ENCODE measurements at regions not wholly inside any gene's neighbourhood (a gene's known extent, or its start where the extent isn't known, plus 50 kb on each side); places are given as distances from the start of the nearest gene placed in this dataset.
"Not testable (repeated sequence)": the region's sequence is repeated elsewhere in the genome, so short reads cannot be mapped to it uniquely, and the experiment has no call there.

DNA sequence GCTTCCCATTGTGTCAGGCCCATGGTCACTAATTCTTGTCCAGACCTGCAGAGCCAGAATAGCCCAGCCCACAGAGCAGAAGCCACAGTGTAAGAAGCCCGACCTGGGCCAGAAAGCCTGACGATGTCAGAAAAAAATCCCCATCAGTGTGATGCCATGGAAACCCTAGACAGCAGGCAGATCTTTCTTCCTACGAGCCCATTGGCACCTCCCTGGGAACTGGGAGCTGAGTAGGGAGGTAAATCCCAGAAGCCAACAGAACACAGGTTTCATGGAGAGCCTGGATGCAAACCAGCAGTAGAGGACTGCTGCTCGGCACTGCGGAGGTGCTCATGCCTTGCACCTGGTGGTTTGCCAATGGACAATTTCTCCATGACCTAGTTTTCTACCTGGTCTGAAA, 82.2 kb upstream of the SLC22A16 start:
- DNase-seq (ENCODE audit: low spot score): no peak

DNA sequence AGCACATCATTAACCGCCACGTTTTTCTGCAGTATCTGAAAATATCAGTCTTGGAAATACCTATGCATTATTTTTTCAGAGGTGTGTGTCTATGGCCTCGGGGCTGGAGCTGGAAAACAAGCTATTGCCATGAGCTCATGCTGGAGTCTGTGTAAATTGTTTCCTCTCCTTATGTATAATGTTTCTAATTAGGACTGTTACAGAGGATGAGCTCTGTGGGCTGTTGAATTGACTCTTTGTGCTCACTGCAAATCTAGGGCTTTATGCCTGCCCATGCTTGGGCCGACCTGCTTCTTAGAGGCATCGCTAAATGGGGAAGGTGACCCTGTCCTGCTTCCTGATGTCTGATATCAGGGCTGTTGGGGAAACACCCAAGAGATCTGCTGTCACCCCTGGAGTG, 80.8 kb upstream of the SLC22A16 start:
- DNase-seq (ENCODE audit: low spot score): no peak

DNA sequence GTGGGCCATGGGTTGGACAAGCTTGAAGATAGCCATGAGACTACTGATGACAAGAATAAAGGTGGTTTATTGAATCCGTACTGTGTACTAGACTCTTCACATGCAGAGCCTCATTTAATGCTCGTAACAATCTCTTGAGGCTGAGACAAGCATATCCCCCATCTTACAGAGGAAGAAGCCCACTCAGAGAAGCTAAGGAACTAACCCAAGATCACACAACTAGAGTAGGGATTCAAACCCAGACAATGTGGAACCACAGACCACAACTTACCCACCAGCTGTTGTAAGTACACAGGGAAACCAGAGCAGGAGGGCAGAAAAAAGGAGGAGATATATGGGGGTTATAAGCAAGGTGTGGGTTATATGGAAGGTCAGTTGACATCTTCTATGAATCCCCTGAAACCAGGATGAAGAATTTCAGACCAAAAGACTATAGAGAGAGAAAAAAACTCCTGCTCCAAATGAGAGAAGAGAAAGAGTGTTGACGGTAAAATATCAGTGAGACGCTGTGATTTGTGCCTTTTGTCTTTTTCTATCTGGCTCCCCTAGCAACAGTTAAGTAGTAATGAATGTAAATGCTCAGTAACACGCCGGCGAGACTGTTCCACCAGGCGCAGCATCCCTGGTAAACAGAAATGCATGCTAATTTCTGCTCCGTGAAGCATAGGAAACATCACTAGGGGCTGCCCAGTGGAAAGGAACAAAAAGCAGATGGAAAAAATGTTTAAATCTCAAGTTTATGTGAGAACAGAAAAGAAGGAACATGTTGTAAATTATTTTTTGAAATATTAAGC, 80.1 kb upstream of the SLC22A16 start:
- no peak for DNase-seq (ENCODE audit: low spot score)

DNA sequence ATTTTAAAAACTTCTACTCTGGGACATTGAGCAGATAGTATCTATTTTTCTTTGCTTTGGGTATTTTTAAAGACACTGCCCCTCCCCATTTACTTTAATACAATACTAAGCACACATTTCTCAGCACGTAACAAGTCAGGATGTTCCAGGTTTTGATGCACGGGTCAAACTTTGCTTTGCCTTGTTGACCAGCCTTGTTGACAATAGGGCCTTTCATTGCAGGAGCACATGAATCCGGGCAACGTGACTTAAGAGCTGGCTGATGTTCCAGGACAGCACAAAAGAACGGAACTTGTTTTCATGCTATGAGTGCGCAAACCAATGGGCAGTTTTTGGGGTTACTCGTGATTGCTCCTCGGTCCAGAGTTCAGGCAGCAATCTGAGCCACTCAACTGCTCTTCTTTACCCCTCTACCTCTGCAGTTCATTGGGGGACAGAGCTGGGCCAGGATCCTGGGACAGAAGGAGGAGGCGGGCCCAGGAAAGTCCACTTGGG, 78.6 kb upstream of the SLC22A16 start:
- DNase-seq (ENCODE audit: low spot score): no peak

DNA sequence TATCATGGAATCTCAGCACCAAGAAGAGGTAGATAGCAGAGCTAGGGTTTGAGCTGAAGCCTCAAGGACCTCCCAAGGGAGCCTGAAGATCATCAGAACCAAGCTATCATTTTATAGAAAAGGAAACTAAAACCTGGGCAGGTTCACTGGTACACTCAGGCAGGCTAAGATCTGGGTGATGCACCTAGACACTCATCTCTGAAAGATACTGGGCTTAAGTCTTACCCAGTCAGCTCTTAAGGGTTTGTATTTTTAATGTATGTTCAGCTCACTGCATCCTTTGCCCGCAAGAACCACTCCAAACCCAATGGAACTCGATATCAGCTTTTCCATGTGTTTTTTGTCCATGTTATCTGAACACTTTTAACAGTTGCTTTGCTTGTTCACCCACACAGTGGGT, 78.0 kb upstream of the SLC22A16 start:
- no peak for DNase-seq (ENCODE audit: low spot score)

DNA sequence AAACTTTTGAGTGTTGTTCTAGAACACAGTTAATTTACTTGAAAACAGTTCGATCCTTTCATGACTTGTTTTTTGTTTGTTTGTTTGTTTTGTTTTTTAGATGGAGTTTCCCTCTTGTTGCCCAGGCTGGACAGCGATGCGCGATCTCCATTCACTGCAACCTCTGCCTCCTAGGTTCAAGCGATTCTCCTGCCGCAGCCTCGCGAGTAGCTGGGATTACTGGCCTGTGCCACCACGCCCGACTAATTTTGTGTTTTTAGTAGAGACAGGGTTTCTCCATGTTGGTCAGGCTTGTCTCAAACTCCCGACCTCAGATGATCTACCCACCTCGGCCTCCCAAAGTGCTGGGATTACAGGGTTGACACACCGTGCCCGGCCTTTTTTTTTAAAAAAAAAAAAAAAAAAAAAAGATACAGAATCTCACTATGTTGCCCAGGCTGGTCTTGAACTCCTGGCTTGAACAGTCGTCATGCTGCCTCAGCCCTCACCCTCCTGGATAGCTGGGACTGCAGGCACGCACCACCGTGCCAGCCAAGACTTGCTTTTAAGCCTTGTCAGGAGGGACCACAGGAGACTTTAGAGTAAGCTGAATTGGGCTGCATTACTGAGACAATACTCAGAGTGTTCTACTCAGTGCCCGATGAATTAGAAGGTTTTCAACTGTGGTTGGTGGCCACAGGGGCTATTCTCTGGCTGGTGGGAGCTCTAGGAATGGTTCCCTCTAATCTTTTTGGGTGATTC, 76.7 kb upstream of the SLC22A16 start:
- no peak for DNase-seq (ENCODE audit: low spot score)

DNA sequence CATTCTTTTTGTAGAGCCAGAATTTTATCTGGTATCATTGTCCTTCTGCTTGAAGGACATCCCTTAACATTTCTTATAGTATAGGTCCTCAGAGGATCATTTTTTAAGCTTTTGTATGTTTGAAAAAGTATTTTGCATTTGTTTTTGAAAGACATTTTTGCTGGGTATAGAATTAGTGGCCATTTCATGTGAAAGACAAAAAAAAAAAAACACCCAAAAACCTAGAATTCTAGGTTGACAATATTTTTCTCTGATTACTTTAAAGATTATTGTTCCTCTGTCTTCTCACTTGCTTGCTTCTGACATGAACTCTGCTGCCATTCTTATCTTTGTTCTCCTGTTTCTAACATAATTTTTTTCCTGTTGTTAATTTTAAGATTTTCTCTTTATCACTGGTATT, 75.7 kb upstream of the SLC22A16 start:
- DNase-seq (ENCODE audit: low spot score): no peak

DNA sequence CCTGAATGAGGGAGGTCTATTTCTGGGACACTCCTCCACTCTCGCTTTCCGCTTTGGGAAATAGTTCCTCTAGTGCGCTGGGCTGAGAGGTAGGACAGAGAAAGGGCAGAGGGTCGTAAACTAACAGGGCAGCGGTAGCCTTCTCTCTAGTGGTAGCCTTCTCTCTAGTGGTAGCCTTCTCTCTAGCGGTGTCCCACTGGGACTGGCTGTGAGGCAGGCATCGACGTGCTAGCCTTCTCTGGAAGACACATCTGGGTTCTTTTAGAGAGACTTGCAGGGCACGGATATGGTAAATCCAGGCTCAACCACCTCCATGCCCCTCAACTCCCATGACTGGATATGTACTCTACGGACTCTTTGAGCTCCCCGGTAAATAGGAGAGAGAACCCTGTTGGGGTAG, 74.7 kb upstream of the SLC22A16 start:
- no peak for DNase-seq (ENCODE audit: low spot score)

DNA sequence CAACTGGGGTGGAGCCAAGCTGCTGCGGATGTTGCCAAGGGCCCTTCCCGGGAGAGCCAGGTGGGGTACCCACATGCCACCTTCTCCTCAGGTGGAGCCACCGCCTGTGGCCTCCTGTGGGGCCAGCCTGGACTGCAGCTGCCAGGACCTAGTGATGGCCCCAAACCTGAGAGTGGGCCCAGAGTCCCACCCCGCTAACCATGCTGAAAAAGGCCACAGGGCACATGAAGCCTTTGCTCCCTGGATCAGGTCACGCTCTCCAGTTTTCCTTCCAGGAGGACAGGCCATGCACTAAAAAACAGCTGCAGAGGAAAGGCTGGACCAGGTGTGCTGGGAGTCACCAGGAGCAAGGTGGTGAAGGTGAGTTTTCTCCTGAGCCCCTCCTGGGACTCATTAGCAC, 73.9 kb upstream of the SLC22A16 start:
- DNase-seq (ENCODE audit: low spot score): no peak

DNA sequence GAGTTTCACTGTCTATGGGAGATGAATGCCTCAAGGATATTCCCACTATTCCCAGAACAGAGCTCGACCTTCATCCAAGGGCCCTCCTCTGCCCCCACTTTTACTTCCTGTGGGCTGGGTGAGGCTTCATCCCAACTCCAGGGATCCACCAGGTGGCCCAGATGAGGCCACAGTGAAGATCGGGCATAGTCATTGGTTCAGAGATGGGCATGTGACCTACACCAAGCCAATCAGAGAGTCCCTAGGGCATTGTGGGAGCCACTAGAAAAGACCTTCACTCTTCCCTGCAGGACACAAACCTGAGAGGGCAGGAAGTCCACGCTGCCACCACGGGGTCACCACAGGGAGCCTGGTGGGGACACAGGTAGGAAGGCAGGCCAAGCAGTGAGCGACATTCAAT, 72.9 kb upstream of the SLC22A16 start:
- DNase-seq (ENCODE audit: low spot score): no peak

DNA sequence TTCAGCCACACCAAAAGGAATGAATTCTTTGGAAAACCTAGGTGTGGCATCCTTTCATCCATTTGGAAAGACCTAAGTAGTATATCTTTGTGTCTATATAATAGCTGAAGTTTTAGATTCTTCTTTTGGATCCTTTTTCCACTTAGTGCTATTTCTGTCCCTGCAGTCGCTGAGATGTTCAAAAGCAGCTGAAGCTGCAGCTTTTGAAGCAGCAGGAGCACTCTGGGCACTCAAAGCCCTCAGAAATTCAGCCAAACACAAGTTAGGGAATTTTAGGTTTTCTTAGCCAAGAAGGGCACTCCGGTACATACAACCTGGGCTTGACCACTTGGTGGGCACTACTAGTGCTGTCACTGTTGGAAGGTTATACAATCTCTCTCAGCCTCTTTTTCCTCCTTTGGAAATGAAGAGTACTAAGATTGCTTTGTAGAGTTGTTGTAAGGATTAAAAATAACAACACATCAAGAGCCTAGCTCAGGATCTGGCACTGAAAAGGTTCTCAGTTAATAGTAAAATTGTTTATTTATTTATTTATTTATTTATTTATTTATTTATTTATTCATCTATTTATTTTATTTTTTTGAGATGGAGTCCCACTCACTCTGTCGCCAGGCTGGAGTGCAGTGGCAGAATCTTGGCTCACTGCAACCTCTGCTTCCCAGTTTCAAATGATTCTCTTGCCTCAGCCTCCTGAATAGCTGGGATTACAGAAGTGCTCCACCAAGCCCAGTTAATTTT, 71.9 kb upstream of the SLC22A16 start:
- DNase-seq (ENCODE audit: low spot score): no peak

DNA sequence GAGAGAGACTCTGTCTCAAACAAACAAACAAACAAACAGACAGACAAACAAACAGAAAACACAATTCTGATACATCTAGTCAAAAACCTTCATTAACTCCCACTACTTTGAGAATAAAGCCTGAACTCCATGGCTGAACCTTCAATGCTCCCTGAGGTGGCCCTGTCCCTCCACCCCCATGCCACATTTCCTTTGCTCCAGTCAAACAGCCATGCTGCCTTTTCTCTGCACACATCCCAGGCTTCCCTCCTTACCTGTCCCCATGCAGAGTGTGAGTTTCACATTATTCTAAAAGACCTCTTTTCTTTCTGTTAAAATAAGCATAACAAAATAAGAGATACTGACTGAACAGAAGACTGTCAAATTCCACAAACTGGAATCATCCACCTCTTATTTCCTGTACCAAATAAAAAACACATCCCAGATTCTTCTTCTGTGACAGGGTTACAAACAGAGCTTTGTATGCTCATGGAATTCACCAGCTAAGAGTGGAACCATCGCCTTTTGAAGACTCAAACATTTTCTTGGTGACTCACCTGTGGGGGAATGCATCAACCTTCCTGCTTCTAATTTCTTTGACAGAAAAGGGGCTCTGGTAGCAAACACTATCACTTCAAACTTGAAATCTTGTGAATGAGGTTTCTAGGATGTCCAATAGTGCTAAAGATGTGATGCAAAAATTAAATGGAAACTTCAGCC, 71.0 kb upstream of the SLC22A16 start:
- DNase-seq (ENCODE audit: low spot score): no peak

DNA sequence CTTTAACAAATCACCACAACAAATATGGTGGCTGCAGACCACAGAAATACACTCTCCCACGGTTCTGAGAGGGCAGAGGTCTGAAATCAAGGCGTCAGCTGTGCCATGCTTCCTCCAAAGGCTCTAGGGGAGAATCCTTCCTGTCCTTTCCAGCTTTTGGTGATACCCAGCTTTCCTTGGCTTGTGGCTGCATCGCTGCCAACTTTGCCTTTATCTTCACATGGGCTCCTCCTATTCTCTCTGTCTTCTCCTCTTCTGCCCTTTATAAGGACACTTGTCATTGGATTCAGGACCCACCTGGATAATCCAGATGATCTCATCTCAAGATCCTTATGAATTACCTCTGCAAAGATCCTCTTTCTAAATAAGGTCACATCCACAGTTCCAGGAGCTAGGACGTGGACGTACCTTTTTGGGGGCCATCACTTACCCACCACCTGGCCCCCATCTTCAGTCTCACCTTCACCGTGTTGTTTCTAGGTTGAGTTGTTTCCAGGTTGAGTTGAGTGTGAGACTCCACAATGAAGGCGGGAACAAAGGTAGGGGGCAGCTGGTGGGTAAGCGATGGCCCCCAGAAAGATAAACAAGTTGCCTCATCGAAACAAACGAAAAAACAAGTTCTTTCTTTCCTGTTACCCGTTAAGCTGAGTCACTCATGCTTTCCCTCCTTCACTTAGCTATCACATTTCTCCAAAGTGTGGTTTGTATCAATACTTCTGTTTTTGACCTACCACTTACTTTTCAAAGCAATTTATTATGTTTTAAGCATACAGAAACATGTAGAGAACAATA, 68.9 kb upstream of the SLC22A16 start:
- no peak for DNase-seq (ENCODE audit: low spot score)

DNA sequence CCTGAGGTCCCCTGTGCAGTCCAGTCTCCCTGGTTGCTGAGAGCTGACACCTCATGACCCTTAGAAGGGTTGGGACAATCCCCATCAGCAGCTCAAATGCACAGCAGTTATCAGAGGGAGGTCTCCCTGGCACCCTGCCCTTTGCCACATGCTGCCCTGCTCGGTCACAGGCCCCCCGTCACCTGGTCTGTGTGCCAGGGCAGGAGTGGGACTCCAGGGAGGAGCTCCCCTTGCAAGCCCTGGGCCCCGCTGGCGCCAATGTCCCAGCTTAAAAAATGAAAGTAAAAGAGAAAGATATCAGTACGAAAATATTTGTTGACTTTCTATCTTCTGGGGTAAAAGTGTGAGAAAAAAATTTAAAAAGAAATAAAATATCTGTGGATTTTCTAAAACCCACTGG, 68.1 kb upstream of the SLC22A16 start:
- no peak for DNase-seq (ENCODE audit: low spot score)

DNA sequence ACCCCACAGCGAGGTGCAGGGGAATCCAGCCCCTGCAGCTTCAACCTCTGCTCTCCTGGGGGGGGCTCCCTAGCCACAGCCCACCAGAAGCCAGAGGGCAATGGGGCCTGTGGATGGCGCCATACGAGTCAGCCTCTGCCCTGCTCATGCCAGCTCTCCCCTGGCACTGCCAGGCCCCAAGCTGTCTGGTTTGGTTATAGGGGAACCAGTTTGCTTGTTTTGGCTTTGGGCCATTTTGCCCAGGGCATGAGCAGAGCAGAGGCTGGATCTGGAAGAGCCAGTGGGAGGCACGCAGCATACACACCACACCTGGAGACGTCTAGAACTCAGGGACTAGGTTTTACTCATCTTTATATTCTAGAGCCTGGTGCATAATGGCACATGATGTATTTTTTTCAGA, 66.7 kb upstream of the SLC22A16 start:
- no peak for DNase-seq (ENCODE audit: low spot score)

DNA sequence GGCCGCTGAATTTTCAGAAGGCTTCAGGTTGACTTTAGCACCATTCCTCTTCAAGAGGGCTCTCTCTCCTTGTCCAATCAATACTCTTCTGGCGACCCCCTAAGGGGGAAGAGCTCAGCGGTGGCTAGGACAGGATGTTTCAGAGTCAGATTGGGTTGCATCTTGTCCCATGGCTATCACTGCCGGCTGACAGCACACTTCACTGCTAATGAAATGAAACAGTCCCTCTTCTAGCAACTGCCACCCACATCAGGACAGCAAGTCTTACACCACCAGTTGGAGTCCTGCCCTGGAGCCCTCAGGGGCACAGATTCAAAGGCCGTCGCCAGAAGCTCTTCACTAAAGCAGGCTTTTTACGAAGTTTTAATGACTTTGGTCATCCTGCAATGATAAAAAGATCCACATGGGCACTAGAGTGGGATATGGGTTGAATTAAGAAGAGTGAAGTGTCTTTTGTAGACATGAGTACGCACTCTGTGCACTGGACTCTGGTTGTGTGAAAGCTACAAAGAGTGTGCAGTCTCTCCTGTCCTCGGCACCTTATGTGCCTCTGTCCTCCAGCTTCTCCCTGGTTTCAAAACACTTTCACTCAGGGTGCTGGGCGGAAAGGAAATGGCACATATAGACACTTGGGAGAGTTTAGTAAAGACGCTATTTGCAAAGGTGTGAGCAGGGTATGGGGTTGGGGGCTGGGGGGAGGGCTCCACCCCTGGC, 66.1 kb upstream of the SLC22A16 start:
- no peak for DNase-seq (ENCODE audit: low spot score)

DNA sequence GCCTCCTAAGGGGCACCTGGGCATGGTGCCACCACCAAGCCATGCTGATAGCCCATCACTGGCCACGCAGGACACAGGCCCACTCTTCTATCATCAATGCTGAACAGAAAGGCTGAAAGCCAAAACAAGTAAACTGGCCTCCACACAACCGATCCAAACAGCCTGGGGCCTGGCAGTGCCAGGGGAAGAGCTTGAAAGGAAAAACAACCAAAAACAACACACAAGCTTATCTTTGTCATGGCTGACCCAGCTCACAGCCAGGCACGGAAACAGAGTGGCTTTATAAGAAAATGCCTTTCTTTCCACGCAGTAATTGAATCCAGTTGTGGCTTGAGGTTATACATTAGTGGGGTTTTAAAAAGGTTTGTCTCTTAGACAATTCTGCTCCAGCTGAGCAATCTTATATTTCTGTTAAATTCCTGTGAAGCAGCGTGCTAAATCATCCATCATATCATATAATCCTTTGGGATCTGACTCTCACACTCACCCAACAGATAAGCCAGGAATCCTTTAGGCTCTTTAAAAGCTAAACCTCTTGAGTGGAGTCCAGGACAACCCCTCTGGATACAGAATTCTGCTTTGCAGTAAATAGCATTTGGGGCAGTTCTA, 65.4 kb upstream of the SLC22A16 start:
- DNase-seq (ENCODE audit: low spot score): no peak

DNA sequence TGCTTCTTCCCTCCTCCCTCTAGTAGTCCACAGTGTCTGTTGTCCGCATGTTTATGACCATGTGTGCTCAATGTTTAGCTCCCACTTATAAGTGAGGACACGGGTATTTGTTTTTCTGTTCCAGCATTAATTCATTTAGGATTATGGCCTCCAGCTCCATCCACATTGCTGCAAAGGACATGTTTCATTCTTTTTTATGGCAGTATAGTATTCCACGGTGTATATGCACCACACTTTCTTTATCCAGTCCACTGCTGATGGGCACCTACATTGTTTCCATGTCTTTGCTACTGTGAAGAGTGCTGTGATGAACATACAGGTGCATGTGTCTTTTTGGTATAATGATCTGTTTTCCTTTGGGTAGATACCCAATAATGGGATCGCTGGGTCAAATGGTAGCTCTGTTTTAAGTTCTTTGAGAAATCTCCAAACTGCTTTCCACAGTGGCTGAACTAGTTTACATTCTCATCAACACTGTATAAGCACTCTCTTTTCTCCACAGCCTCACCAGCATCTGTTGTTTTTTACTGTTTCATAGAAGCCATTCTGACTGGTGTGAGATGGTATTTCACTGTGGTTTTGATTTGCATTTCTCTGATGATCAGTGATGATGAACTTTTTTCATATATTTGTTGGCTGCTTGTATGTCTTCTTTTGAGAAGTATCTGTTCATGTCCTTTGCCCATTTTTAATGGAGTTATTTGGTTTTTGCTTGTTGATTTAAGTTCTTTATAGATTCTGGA, 63.0 kb upstream of the SLC22A16 start:
- DNase-seq (ENCODE audit: low spot score): not testable (repeated sequence)

DNA sequence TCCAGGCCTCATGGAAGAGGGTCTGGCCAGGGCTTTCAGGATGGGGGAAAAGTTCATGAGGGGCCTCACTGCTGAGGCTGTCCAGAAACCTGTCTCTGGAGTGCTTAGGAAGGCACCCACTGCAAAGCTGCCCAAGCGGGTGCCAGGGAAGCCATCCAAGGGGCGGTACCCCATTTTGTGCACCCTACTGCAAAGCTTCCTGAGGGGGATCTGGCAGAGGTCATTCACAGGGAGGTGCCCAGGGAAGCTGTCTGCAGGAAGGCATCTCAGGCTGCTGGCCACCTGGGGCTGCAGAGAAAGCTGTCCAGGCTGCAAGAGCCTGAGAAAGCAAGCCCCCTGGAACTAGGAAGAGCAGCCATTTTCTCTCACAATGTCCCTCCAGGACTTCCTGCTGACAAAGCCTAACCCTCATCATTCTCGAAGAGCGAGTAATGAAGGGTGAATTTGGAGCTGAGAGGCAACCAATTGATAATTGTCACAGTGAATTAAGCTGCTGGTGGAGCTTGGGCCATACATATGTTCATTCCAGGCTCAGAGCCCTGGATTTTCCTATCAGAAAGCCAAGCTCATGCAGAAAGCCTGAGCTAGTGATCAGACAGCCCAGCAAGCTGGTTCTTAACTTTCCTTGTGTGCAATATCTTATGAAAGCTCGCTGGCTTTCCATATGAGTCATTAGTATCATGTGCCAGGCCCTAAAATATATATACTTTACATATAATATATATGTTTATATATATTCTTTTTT, 62.2 kb upstream of the SLC22A16 start:
- DNase-seq (ENCODE audit: low spot score): no peak
